HL-60 (cell line): ENCODE measurements at regions not wholly inside any gene's neighbourhood (a gene's known extent, or its start where the extent isn't known, plus 50 kb on each side); places are given as distances from the start of the nearest gene placed in this dataset.

Experiments
- GABPA ChIP-seq: IDR thresholded peaks from 2 replicates; pipeline ENCODE4 v1.6.1; 2012; ENCODE audit warnings: low read depth
- POLR2AphosphoS5 ChIP-seq: IDR thresholded peaks from 2 replicates; pipeline ENCODE4 v1.6.1; 2012; ENCODE audit warnings: low read depth
- SPI1 ChIP-seq: IDR thresholded peaks from 2 replicates; pipeline ENCODE4 v1.6.1; 2012; ENCODE audit warnings: low read depth, mild to moderate bottlenecking, borderline replicate concordance
- TF ChIP-seq, protein P1 (sequence below): IDR thresholded peaks from one replicate; pipeline ENCODE4 v1.5.1; 2011; ENCODE audit warnings: low read length, control low read depth, inconsistent platforms; ENCODE audit not compliant: insufficient read depth
- TF ChIP-seq, protein P2 (sequence below): IDR thresholded peaks from 2 replicates; pipeline ENCODE4 v1.6.1; 2012; ENCODE audit warnings: low read depth; ENCODE audit not compliant: insufficient replicate concordance

DNA sequence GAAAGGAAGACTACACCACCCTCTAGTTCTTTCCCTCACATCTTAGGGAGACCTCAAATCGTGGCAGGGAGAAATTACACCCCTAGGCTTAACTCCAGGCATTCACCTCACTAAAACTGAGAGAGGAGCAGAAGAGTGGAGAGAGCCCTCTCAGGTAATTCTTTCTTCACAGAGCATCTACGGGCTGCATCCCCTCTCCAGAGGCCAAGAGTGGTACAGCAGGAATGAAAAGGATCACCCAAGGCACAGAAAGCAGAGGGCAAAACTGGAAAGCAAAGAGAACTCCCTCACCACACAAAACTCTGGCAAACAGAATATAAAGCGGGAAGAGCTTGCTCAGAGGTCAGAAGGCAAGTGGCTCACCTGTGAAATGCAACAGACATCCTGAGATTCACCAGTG lies 661.2 kb downstream of the TBC1D4 start:
- TF ChIP-seq GABPA (no peak), POLR2AphosphoS5 (no peak), SPI1 (no peak)
- TF ChIP-seq, protein P1, sequence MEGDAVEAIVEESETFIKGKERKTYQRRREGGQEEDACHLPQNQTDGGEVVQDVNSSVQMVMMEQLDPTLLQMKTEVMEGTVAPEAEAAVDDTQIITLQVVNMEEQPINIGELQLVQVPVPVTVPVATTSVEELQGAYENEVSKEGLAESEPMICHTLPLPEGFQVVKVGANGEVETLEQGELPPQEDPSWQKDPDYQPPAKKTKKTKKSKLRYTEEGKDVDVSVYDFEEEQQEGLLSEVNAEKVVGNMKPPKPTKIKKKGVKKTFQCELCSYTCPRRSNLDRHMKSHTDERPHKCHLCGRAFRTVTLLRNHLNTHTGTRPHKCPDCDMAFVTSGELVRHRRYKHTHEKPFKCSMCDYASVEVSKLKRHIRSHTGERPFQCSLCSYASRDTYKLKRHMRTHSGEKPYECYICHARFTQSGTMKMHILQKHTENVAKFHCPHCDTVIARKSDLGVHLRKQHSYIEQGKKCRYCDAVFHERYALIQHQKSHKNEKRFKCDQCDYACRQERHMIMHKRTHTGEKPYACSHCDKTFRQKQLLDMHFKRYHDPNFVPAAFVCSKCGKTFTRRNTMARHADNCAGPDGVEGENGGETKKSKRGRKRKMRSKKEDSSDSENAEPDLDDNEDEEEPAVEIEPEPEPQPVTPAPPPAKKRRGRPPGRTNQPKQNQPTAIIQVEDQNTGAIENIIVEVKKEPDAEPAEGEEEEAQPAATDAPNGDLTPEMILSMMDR: no peak
- TF ChIP-seq, protein P2, sequence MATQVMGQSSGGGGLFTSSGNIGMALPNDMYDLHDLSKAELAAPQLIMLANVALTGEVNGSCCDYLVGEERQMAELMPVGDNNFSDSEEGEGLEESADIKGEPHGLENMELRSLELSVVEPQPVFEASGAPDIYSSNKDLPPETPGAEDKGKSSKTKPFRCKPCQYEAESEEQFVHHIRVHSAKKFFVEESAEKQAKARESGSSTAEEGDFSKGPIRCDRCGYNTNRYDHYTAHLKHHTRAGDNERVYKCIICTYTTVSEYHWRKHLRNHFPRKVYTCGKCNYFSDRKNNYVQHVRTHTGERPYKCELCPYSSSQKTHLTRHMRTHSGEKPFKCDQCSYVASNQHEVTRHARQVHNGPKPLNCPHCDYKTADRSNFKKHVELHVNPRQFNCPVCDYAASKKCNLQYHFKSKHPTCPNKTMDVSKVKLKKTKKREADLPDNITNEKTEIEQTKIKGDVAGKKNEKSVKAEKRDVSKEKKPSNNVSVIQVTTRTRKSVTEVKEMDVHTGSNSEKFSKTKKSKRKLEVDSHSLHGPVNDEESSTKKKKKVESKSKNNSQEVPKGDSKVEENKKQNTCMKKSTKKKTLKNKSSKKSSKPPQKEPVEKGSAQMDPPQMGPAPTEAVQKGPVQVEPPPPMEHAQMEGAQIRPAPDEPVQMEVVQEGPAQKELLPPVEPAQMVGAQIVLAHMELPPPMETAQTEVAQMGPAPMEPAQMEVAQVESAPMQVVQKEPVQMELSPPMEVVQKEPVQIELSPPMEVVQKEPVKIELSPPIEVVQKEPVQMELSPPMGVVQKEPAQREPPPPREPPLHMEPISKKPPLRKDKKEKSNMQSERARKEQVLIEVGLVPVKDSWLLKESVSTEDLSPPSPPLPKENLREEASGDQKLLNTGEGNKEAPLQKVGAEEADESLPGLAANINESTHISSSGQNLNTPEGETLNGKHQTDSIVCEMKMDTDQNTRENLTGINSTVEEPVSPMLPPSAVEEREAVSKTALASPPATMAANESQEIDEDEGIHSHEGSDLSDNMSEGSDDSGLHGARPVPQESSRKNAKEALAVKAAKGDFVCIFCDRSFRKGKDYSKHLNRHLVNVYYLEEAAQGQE: no peak
